C4-2B (cell line): ENCODE measurements at regions not wholly inside any gene's neighbourhood (a gene's known extent, or its start where the extent isn't known, plus 50 kb on each side); places are given as distances from the start of the nearest gene placed in this dataset.

Experiments used
- H3K27ac ChIP-seq: fragments of 450-650 bp; 2 replicates; pipeline ENCODE4 v1.5.1; 2017
- ZFX ChIP-seq: fragments of 450-650 bp; IDR thresholded peaks from 2 replicates; pipeline ENCODE4 v1.6.1; 2017
- TF ChIP-seq, protein P1 (sequence below): fragments of 450-650 bp; conservative IDR thresholded peaks from 2 replicates; pipeline ENCODE4 v1.5.1; 2017; ENCODE audit warnings: mild to moderate bottlenecking

DNA sequence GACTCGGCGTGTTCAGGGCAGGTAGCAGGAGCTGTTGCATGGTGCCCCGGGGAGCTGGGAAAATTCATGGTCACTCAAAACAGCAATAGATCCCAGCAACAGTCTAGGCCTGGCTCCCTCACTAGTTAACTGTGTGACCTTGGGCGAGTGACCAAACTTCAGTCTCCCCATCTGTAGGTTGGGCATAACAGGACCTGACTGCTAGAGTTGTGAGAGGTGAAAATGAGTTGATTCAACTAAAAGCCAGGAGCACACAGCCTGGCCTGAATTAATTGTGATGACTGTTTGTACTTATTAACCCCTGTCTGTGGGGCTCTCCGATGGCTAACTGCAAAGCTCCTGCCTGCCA, 306.9 kb downstream of the SOX9 start:
- H3K27ac ChIP-seq, result no peak overlapping the region
- no peak for TF ChIP-seq ZFX
- TF ChIP-seq, protein P1, sequence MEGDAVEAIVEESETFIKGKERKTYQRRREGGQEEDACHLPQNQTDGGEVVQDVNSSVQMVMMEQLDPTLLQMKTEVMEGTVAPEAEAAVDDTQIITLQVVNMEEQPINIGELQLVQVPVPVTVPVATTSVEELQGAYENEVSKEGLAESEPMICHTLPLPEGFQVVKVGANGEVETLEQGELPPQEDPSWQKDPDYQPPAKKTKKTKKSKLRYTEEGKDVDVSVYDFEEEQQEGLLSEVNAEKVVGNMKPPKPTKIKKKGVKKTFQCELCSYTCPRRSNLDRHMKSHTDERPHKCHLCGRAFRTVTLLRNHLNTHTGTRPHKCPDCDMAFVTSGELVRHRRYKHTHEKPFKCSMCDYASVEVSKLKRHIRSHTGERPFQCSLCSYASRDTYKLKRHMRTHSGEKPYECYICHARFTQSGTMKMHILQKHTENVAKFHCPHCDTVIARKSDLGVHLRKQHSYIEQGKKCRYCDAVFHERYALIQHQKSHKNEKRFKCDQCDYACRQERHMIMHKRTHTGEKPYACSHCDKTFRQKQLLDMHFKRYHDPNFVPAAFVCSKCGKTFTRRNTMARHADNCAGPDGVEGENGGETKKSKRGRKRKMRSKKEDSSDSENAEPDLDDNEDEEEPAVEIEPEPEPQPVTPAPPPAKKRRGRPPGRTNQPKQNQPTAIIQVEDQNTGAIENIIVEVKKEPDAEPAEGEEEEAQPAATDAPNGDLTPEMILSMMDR, result no peak

DNA sequence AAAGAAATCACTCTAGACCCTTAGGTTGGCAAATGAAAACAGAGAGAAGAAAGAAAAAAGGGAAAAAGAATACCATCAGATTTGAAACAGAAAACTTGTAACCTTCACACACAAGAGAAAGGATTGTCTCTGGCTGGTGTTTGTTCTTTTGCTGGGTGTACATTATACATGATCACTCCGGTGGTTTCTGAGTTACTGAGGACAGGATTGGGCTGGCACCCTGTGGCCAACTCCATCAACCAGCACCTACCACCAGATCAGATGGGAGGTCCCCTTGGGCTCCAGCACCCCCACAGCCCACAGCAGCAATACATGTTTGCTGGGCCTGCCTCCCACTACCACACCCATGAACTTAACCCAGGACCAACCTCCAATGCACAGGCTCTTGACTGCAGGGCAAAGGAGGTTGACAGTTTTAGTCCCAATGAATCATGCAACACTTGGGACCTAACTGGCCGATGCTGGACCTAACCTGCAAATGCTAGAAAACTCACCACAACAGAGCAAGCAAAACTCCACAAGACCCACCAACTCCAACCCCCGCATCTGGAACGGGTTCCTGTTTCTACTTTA, 308.3 kb downstream of the SOX9 start:
- TF ChIP-seq, protein P1, result no peak
- TF ChIP-seq ZFX, result no peak
- H3K27ac ChIP-seq, result no peak overlapping the region

DNA sequence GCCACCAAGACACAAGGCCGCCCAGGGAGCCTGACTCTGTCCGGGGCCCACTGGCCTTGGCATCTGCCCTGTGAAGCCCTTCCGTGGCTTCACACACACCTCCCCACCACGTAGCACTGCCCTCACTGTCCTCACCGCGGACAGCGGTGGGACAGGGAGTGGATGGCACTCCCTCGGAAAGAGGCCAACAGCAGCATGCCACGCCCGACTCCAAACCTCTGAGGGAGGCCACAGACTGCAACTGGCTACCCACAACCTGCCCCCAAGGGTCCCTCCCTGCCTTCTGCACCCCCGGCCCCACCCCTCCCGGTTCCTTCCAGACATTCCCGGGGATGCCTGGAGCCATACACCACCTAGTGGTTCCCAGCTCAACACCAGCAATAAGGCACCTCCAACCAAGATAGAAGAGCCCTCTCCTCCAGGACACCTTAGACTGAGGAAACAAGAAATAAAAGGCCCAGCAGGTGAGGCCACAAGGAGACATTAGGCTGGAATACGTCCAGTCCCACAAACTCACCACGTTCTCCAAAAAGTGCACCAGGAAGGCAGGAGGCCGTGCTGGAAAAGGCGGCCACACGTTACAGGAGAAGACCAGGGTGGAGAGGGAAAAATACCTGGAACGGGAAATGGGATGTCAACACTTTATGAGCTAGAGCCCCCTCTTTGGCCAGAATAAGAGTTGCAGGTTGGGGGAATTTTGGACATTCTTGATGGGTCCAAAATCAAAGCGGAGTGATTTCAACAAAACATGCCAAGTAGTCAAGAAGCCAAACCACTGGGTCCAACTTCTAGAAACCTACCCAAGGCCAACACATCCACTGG, 310.0 kb downstream of the SOX9 start:
- H3K27ac ChIP-seq, result no peak overlapping the region
- TF ChIP-seq ZFX, result no peak
- TF ChIP-seq, protein P1, result peak; percentile 53

DNA sequence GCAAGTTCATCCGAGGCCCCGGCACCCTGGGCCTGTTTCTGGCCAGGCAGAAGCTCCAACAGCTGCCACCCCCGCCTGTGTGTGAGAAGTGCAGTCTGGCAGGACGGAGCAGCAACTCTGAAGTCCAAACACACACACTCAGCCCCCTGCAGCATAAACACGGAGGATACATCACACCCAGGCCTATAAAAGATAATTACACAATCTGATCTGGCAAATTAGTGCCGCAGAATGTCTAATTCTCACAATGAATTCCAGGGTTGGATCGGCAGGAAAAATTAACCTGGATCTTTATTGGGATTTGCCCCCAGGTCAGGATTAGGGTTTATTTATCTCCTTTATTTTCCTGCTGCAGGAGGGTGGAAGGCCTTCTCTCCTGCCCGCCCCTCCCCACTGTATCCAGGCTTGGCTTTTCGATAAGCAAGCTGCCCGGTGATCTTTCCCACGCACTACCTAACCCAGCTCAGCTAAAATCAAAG, 311.4 kb downstream of the SOX9 start:
- no peak for TF ChIP-seq ZFX
- TF ChIP-seq, protein P1, result no peak
- peak overlapping the region; percentile 55 for H3K27ac ChIP-seq

DNA sequence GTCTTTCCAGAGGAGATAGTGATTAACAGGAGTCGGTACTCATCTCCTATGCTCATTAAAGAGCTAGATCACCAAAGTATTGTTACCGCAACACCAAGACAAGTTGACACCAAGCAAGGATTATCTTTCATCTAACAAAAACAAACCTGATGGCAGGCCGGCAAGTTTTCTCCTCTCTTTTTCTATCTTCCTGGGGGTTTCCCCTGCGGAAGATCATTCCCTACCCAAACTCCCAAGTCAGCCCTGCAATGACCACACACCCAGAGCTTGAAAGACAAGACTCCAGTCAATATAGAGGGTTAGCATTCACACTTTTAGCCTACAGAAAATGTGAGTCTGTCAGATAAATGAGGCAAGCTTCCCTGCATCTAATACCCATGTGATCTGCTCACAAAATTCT, 312.1 kb downstream of the SOX9 start:
- no peak for TF ChIP-seq ZFX
- TF ChIP-seq, protein P1, result no peak
- H3K27ac ChIP-seq, result peak overlapping the region; percentile 55; the same call in 1 of the 2 replicates

DNA sequence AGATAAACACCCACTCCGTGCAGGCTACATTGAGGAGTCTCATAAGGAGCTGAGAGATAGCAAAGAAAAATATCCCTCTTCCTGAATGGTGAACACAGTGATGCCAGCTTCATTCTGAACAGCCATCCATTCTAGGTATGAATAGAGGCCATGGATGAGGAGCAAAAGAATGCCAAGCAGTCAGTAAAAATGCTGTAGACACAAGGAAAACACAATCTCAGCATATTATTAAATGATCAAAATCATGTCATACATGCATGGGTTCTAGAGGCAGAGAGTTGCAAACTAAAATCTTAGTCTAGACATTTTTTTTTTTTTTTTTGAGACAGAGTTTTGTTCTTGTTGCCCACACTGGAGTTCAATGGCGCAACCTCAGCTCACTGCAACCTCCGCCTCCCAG, 313.0 kb downstream of the SOX9 start:
- no peak overlapping the region for H3K27ac ChIP-seq
- TF ChIP-seq ZFX, result no peak
- TF ChIP-seq, protein P1, result no peak

DNA sequence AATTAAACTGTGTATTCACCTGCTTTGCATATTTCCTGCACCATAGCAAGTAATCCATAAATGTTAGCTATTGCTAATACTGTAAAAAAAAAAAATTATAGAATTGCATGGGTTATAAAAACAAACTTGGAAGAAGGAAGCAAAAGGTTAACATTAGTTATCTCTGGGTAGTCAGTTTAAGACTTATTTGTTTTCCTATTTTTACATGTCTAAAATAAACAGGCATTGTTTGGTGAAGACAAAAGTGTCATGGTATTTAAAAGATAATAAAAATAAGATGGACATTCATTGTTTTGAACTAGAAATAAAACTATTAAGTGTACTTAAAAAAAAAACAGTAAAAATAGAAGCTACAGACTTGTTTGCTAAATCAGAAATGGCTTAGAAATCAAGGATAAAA, 313.8 kb downstream of the SOX9 start:
- H3K27ac ChIP-seq, result peak overlapping the region; percentile 52
- TF ChIP-seq, protein P1, result no peak
- TF ChIP-seq ZFX, result no peak
